ENCODE measurements at regions not wholly inside any gene's neighbourhood (a gene's known extent, or its start where the extent isn't known, plus 50 kb on each side); places are given as distances from the start of the nearest gene placed in this dataset.

DNA sequence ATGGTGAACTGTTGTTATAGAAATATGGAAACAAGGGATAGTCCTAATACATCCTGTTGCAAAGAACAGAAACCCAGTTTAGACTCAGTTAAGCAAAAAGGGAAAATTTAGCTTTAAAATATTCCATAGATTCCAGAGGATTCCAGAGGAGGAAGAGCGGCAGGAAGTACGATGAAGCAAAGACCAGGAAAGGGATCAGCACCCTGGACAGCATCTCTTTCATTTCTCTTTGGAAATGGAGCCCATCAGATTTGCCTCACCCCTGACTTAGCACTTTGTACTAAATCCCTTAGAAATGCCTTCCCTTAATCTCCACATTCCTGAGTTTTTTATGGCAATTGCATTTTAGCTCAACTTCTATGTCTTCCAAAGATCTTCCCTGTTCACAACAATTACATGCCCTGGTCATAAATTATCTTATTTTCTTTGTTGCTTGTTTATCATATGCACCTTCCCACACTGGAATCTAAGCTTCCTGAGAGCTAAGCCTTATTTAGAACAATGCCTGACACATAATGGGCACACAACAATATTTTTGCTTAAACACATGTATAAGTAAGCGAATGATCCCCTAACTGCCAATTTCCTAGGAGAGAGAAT is 150.0 kb upstream of the RBFOX1 start:
- TF ChIP-seq CTCF (IDR thresholded peaks at IDR 0.05), result no peak
- H3K27ac ChIP-seq, result no peak overlapping the region
- no peaks in the 10 kb centered on the region for H3K27me3 ChIP-seq (replicated peaks; ENCODE audit: insufficient read depth)
- no peak for DNase-seq (ENCODE audit: low spot score)
- H3K4me1 ChIP-seq (ENCODE audit: control insufficient read depth in 1 of 2, low read depth in 2 of 2), result no peaks in the 10 kb centered on the region
- H3K9me3 ChIP-seq, result no peaks in the 10 kb centered on the region
- ATAC-seq (ENCODE audit: insufficient number of reproducible peaks, low FRiP score, low read depth), result no peak
- no peak overlapping the region for H3K4me3 ChIP-seq
- H3K36me3 ChIP-seq, result no peaks in the 10 kb centered on the region

GRCh38 chr16:7177875-7178274 is 154.8 kb upstream of the RBFOX1 start:
- no peak for TF ChIP-seq CTCF (IDR thresholded peaks at IDR 0.05)
- ATAC-seq (ENCODE audit: insufficient number of reproducible peaks, low FRiP score, low read depth), result no peak
- Histone ChIP-seq H3K4me3 (no peak overlapping the region), H3K27ac (no peak overlapping the region), H3K4me1 (ENCODE audit: control insufficient read depth in 1 of 2, low read depth in 2 of 2) (no peaks in the 10 kb centered on the region), H3K9me3 (no peaks in the 10 kb centered on the region), H3K36me3 (no peaks in the 10 kb centered on the region), H3K27me3 (replicated peaks; ENCODE audit: insufficient read depth) (no peaks in the 10 kb centered on the region)
- DNase-seq (ENCODE audit: low spot score), result no peak

GRCh38 chr16:7171151-7171550 is 161.5 kb upstream of the RBFOX1 start:
- no peak for TF ChIP-seq CTCF (IDR thresholded peaks at IDR 0.05)
- ATAC-seq (ENCODE audit: insufficient number of reproducible peaks, low FRiP score, low read depth), result no peak
- Histone ChIP-seq H3K36me3 (no peaks in the 10 kb centered on the region), H3K9me3 (no peaks in the 10 kb centered on the region), H3K27ac (no peak overlapping the region), H3K4me3 (no peak overlapping the region), H3K4me1 (ENCODE audit: control insufficient read depth in 1 of 2, low read depth in 2 of 2) (no peaks in the 10 kb centered on the region), H3K27me3 (replicated peaks; ENCODE audit: insufficient read depth) (no peaks in the 10 kb centered on the region)
- DNase-seq (ENCODE audit: low spot score), result no peak

DNA sequence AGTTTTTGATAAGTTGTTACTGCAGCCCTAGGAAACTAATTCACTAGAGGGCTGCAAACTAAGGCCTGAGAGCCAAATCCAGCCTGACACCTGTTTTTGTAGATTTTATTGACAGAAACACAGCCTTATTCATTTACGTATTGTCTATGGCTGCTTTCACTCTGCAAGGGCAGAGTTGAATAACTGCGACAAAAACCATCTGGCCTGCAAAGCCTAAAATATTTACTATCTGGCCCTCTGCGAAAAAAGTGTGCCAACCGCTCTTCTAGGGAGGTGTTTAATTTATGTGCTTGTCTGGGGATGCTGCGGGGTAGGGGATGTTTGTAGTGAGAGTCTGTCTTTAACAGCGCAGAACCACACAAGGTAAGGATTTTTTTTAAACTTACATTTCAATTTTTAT is 165.0 kb upstream of the RBFOX1 start:
- Histone ChIP-seq H3K4me1 (ENCODE audit: control insufficient read depth in 1 of 2, low read depth in 2 of 2) (no peaks in the 10 kb centered on the region), H3K4me3 (no peak overlapping the region), H3K27me3 (replicated peaks; ENCODE audit: insufficient read depth) (no peaks in the 10 kb centered on the region), H3K27ac (no peak overlapping the region), H3K36me3 (no peaks in the 10 kb centered on the region), H3K9me3 (no peaks in the 10 kb centered on the region)
- TF ChIP-seq CTCF (IDR thresholded peaks at IDR 0.05), result no peak
- ATAC-seq (ENCODE audit: insufficient number of reproducible peaks, low FRiP score, low read depth) (no peak), DNase-seq (ENCODE audit: low spot score) (no peak)

- Histone ChIP-seq H3K36me3 (no peaks in the 10 kb centered on the region), H3K9me3 (no peaks in the 10 kb centered on the region), H3K4me1 (ENCODE audit: control insufficient read depth in 1 of 2, low read depth in 2 of 2) (no peaks in the 10 kb centered on the region), H3K4me3 (no peak overlapping the region), H3K27ac (no peak overlapping the region), H3K27me3 (replicated peaks; ENCODE audit: insufficient read depth) (no peaks in the 10 kb centered on the region)
- no peak for TF ChIP-seq CTCF (IDR thresholded peaks at IDR 0.05)
- DNase-seq (ENCODE audit: low spot score), result no peak
- no peak for ATAC-seq (ENCODE audit: insufficient number of reproducible peaks, low FRiP score, low read depth)
These were observed 170.8 kb upstream of the RBFOX1 start for GRCh38 chr16:7161891-7162290.

Data from thoracic aorta (tissue), 2 donors.